ENCODE measurements at regions not wholly inside any gene's neighbourhood (a gene's known extent, or its start where the extent isn't known, plus 50 kb on each side); places are given as distances from the start of the nearest gene placed in this dataset.
A peak's percentile ranks its signal among the peaks of the same experiment; 100 is the strongest.

DNA sequence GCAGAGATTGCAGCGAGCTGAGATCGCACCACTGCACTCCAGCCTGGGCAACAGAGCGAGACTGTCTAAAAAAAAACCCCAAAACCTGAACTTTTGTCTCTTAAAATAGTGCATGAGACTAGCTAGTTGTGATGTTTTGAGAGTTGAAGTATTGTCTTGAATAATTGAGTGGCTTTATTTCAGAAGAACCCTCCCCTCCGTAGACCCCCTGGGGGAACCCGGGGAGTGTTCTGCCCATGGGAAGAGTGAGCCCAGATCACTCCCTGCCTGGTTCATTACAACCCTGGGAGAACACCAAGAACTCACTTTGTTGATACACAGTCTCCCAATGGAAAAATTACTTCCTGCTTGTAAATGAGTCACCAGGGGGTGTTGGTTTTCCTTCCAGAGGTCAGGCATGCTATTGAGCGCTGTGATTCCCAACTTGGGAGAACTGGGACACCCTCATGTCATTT lies 65.3 kb upstream of the SHISA3 start:
- DNase-seq = peak; percentile 74

DNA sequence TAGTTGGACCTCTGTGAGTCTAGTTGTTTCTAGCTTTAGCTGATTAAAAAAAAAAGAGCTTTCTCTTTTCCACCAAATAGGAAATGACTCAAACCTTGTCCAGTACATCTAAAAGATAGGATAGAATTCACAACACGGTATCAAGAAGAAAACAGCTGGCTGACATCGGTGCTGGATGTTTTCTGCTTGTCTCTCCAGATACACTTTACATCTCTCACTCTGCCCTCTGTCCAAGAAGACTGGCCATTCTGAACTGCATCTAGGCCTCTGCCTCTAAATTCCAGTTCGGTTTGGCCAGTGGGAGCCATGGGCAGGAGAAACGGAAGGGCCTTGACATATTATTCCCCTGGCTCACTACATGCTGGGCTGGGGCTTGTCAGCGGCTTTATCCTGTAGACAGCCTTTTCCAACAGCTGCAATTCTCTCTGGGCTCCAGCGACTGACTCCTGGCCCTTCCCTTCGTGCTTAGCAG lies 57.3 kb upstream of the SHISA3 start:
- no peak for DNase-seq

DNA sequence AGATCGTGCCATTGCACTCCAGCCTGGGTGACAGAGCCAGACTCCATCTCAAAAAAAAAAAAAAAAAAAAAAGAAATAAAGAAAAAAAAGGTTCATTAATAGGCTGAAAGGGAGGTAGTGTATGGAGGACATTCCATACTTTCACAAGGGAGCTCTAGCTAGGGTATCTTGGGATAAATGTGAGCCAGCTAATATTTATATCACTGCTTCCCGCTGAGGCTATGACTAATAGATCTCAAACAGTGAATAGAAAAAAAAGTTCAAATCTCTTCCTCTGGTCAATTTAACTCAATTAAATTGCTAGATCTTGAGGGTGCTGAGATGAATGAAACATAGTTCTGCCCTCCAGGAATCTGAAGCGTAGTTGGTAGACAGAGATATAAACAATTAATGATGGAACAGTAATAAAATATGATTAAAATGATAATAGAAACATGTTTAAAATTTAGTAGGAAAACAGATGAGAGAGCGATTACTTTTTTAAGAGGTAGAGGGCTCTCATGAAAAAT lies 55.7 kb upstream of the SHISA3 start:
- DNase-seq = no peak

DNA sequence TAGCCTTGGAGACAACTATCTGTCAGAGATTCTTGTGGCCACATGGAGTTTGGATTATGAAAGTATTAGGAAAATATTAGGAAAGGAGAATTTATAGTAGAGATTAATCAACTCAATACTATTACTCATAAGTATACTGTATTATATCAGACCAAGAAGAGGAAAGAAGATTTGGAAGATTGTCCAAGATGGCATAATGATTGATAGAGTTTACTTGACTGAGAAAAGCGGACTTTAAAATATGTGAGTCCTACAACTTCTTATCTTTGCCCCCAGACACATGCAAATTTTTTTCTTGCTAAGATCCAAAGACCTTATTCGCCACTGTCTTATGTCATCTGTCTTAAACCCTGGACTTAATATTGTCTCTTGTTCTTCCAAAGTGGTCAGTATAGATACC lies 54.8 kb upstream of the SHISA3 start:
- no peak for DNase-seq

DNA sequence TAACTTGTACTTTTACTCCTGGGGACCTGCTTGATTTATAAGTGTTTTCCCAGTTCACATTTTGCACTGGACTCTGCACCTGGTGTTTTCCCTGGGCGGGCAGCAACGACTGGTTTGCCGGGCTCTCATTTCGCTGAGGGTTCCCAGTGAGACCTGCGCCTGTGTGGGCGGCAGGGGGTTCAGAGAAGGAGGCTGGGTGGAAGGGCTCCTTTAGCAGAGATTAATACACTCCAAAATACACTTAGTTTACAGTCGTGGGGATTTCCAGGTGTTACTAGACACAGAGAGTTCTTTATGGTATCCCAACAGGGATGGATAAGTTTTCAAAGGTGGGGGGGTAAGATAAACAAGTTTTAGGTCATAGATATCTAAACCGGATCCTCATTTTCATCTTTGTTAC lies 53.0 kb upstream of the SHISA3 start:
- no peak for DNase-seq

DNA sequence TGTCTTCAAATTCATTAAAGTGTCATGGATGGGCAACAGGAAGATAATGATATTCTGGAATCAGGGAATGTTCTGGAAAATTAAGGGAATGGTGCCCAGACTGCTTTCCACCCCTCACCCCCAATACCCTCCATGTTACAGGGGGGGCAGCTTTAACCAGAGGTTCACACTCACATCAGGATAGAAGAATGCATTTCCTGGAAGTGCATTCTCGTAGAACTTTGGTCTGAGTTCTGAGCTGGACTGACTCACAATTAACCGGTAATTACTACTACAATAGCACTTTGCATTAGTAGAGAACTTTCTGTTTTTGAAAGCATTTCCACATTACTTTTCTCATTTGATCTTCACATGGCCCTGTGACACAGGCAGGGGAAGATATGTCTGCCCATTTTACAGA lies 52.5 kb upstream of the SHISA3 start:
- no peak for DNase-seq

DNA sequence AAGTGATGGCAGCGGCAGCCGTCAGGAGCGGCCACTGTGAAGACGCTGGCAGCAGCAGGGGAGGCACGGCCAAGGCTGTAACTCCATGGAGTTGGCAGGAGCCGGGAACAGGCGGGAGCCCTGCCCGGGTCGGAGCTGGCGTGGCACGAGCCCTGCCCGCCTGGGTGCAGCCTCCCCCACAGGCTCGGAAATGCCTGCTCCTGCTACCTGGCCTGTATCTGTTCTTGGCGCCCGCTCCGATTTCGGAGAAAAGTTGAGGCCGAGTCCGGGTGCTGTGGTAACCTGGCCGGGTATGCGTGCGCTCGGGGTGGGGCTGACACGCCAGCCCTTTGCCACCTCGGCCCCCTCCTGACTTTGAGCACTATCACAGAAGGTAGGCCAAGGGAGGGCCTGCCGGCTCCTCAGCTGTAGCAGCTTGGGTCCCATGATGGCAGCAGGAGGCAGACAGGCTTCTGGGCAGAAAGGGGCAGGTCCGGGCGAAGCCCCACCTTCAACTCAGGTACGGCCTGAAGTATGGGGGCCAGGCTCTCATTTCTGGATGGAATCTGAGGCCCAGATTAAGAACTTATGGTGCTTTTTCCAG lies 51.2 kb upstream of the SHISA3 start:
- no peak for DNase-seq

DNA sequence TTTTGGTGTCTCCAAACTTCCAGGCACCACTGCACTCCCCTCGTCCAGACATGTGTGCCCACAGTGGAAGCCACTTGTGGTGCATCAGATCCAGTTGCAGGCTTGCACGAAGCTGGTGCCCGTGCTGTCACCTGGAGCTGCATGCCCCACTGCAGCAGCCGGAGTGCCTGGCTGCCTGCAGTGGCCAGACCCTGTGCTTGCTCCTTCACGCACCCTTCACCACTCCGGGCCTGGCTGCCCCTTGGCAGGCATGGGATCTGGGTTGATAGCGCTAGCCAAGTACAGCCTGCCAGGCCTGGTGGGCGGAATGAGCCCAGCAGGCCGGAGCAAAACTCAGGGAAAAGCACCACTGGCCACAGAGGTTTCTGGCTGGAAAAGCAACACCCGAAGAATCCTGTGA lies 50.2 kb upstream of the SHISA3 start:
- no peak for DNase-seq

Data from DMS53 (cell line).